ENCODE measurements at regions not wholly inside any gene's neighbourhood (a gene's known extent, or its start where the extent isn't known, plus 50 kb on each side); places are given as distances from the start of the nearest gene placed in this dataset.

DNA sequence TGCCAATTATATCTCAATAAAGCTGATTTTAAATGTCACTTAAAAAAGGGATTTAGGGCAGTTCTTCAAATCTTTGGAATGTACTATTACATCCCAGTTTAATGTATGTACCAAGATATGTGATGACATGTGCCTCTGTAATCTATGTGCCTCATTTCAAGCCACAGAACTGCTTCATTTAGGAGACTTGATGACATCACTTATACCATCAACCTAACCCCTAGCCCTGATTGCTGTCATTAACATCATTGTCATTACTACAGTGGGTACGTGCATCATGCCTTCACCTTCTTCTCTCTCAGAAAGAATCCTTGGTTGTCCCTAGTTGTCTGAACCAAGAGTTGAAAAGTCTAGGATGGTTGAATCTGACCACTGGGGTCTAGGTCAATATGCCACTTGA lies 134.3 kb upstream of the RAB11FIP2 start:
- no peak for DNase-seq (ENCODE audit: low read depth in 3 of 3)

DNA sequence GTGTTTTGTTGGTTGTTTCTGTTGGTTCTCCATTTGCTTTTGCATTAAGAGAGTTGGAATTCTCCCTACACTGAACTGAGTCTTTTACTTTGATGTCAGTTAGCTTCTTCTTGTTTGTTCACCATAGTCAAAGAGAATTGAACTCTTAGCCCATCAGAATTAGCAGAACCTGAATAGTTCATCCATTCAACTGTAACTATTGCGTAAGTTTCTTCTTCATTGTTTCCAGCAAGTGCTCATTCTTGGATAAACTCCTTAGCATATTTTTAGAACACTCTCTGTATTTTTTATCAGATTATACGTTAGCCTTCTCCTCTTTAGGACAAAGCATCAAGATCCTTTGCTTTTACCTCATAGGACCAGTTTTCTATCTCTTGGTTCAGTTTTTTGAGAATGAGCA lies 128.4 kb upstream of the RAB11FIP2 start:
- DNase-seq (ENCODE audit: low read depth in 3 of 3), result no peak

DNA sequence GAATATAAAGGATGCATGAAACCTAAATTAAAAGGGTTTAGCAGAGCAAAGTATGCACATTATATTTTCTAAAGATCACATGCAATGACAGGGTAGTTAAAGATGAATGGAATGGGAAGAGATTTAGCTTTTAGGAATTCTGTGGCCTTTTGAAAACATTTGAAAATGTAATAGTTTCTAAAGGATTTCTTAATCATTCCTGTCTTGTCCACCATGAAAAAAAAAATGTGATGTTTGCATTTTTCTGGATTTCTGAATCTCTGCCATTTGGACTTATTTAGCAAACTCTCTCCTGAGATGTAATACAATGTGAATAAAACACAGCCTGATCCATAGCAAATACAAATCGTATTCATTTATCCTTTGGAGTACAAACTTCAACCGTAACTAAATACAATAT lies 126.6 kb upstream of the RAB11FIP2 start:
- DNase-seq (ENCODE audit: low read depth in 3 of 3), result no peak

DNA sequence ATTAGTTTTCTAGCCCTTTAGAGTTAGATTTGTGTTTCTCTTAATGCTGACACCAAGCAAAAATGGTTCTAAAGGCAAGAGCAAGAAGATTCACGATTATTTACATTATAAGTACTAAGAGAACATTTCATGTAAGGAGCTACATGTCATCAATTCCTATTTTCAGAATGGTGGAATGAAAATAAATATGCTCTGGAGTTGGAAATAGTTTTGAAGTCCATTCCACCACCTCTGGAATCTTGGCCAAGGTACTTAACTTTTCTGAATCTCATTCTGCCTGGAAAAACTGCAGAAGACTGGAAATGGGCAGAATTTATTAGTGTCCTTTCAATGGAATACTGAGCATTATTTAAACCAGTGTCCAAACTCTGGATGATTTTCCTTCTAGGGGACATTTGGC lies 125.1 kb upstream of the RAB11FIP2 start:
- no peak for DNase-seq (ENCODE audit: low read depth in 3 of 3)

DNA sequence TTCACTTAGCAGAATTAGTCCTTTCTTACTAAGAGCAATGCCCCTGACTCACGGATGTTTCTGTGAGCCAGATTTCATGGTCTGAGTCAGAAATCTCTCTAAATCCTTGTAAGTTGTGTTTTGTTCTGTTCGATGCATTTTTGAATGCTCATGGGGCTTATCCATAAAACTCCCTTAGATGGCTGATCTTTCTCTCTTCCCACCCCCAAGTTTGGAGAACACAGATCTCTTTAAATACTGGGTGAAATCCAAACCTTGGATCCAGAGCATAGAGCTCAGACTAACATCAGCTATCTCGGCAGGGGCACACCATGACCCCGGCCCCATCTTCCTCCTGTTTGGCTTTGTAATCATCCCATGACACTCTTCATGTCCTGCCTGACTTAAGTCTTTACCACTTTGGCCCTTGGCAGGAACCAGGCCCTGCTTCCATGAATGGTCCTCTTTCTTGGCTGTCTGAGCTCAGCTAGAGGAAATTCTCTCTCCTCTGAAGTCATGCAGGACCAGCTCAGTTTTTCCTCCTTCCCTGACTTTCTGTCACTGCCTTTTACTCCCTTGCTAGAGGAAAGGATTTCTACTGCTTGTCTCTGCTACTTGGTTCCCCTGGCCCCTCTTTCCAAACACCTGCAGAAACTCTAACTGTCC lies 120.4 kb upstream of the RAB11FIP2 start:
- DNase-seq (ENCODE audit: low read depth in 3 of 3), result no peak

DNA sequence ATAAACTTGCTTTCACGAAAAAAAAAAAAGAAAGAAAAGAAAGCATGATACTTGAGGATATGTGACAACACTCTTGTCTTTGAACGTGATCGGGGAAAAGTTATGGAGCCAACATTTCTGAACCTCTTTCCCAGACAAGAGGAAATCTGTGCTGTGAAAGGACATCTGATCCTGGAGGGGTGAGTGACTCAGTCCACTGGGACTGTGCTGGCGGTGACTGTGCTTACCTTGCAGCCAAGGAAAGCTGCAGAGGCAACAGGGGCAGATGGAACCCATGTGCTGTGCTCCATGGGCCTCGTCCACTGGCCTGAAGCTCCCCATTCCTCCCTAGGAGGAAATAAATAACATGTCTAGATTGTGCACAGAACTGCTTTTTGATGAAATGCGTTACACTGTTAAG lies 116.5 kb upstream of the RAB11FIP2 start:
- no peak for DNase-seq (ENCODE audit: low read depth in 3 of 3)

DNA sequence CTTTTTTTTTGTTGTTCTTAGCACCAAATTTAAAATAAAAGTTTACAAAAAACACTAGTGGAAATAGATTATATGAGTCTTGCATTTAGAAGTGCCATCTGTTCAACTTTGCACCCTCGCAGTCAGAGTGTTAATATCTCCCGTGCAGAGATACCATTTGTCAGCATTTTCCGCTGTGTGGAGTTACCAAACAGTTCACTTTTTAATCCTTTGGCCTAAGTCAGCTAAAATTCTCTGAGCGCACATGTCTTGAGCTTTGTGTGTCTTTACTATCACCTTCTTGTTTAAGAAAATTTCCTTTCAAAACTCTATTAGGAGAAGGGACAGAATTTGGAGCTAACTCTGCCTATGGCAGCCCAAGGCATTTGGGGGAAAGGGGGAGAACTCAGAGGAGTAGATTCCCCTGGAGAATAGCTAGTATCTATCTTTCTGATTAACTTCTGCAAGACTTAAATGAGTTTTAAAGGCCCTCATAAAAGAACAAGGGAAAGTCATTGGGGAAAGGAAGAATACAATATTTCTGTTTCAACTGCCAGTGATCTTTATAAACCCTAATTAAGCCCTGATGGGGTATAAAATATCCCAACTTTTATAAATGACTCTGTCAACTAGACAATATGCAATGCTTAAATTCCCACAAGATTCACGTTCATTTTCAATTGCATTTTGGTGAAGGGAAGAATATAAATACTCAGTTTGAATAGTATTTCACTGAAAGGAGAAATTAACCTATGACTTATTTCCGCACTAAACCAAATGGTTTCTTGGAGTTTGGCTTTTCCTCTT lies 114.9 kb upstream of the RAB11FIP2 start:
- no peak for DNase-seq (ENCODE audit: low read depth in 3 of 3)

DNA sequence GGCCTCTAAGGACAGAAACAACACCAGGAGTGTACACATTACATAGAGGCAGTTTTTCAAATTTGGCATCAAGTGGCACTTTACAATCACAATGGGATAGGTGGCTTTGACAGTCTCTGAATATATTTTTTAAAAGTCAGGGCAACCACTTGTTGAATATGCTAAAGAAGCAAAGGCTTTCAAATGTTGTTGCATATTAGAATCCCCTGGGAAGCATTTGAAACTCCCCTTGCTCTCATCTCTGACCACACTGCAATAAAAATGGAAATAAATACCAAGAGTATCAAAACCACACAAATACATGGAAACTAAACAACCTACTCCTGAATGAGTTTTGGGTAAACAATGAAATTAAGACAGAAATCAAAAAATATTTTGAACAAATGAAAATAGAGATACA lies 106.5 kb upstream of the RAB11FIP2 start:
- DNase-seq (ENCODE audit: low read depth in 3 of 3), result no peak

DNA sequence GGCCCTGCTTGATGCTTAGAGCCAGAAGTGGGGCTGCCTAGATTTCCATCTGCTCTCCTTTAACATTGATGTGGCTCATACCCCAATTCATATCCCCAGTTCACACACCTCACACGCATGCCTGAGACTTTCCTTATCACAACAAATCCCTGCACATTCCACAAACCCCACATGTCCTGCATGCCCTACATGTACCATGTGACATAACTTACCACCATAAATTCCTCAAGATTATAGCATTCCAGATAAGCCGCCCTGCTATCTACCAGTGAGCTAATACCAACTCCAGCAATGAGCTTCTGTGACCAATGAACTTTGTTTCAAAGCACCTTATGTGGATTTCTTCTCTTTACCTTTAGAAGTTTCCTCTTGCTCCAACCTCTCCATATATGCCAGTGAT lies 104.7 kb upstream of the RAB11FIP2 start:
- DNase-seq (ENCODE audit: low read depth in 3 of 3), result no peak

DNA sequence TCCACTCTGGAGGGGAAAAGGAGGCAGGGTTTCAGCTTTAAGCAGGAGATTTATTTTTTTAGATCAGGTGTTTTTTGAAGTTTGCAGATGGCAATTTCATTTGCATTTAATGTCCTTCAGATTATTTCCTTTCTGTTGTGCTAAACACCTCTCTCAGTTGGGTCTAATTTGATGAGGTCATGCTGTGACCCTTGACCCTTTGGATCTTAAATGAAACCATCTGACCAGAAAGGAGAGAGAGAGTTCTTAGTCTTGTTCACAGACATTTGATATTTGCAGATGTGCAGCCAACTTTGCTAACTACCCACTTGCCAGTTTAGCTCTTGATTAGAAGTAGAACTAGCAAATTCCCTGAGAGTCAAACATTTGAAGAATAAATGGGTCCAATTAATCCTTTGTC lies 101.5 kb upstream of the RAB11FIP2 start:
- DNase-seq (ENCODE audit: low read depth in 3 of 3), result no peak

DNA sequence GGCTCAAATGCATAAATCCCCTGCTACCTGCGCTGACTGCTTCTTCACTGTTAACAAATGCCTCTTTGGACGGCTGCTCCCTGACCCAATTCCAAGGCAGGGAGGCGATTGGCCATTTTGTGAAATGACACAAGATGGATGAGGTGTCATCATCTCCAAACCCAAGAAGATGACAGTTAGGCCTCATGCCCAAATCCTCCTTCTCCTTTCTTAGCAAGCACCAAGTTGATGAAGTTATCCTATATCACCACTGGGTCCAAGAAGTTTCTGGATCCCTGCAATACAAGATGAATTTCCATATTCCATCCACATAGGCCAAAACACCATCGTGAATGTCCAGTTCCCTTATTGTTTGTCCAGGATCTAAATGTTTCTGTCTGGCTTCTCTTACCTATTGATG lies 98.5 kb upstream of the RAB11FIP2 start:
- no peak for DNase-seq (ENCODE audit: low read depth in 3 of 3)

DNA sequence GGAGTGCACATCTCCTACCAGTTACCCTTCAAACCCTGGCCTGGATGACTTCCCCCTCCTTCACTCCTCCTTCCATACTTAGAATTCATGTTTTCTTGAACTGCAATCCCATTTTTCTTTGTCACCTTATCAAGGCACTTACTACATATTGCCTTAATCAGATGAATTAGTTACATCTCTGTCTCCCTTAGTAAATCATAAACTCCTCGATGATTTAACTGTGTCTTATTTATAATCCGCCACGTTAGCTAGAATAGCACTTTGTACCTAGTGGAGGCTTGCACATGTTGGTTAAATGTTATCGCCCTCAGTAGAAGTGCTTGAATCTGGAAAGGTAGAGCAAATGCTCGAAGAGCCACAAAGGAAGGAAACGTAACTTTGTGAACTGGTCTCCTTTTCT lies 94.7 kb upstream of the RAB11FIP2 start:
- no peak for DNase-seq (ENCODE audit: low read depth in 3 of 3)

DNA sequence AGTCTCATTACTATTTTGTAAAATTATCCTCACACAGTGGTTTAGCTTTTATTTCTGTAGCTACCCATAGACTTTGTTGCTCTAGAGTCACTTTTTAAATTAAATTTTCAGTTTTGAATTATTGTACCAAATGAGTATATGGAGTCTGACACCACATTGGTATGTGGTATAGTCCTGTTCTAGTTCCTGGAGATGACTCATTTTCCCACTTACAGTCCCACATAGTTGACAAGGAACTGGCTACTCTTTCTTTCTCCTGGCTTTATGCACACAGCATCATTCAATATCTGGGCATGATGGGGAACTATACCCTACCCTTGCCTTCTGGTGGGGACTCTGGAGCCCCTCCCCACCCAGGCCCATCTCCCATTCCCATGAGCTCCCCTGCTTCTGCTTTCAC lies 92.6 kb upstream of the RAB11FIP2 start:
- no peak for DNase-seq (ENCODE audit: low read depth in 3 of 3)

DNA sequence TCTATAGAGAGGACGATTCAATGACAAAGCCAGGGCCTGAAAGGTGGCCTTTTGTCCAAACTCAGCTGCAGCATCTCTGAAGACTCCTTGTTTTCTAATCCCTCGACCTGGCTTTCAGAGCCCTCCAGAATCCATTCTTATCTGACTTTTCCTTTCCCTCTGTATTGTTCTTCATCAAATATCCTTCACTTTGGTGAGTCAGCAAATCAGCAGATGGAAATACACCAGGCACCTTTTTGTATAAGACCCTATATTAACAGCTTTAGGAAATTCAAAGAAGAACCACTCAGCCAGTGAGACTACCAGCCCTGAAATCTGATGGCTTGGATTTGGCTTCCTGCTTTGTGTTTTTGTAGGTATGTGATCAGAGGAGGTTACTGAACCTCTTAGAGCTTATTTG lies 81.9 kb upstream of the RAB11FIP2 start:
- no peak for DNase-seq (ENCODE audit: low read depth in 3 of 3)

DNA sequence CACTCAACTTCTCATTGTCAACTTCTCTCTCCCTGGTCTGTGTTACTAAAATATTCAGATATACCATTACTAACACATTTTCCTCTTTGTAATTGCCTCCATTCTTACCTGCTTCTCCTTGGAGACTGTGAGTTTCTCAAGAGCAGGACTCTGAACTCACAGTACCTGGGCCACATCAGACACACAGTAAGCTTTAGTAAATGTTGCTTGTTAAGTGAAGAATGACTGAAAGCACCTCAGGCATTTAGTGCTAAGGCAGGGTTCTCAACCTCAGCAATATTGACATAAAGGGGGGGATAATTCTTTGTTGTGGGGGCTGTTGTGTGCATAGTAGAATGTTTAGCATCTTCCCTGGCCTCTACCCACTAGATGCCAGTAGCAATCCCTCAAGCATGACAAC lies 72.0 kb upstream of the RAB11FIP2 start:
- no peak for DNase-seq (ENCODE audit: low read depth in 3 of 3)

DNA sequence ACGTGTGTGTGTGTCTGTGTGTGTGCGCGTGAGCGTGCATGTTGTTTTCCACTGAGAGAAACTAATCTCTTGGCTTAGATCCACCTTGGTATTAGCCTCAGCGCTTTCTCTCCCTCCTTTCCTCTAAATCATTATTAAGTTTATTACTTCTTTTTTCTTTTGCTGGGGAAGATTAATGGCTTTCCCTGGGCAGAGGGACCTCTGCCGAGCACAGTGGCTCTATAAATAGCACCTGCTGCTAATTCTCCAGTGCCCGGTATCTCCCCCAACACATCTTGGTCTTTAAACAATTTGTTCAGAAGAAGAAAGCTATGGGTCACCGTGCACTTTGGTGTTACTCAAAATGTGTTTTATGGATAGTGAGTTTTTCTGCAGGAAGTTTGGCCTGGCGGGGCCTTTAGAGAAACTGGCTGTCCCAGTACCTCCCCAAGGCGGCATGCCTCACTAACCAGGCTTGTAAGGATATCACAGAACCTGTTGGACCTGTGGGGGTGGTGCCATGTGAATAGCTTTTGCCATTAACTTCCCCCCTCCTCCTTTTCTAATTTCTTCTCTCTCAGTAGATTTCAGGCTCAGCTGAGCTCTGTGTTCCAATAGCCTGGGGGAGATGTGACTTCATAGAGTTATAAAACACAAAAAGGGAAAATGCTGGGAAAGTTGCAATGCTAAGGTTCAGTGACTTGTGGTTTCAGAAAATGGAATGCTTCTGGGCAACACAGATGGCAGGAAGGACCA lies 70.1 kb upstream of the RAB11FIP2 start:
- DNase-seq (ENCODE audit: low read depth in 3 of 3), result no peak

DNA sequence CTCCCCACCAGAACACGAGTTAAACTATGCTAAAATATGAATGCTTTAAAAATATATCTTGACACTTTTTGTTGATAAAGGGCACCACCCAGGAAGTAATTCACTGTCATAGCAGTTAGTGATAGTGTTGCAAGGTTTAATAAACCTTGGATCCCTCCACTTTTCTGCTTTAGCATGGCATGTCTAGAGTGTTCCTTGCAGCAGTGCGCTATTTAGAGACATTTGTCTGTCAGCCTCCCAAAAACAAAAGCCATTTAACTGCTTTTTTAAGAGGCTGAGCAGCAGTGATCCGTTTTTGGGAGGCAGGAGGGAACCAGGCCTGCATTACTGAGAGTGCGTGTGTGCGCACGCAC lies 69.6 kb upstream of the RAB11FIP2 start:
- no peak for DNase-seq (ENCODE audit: low read depth in 3 of 3)

DNA sequence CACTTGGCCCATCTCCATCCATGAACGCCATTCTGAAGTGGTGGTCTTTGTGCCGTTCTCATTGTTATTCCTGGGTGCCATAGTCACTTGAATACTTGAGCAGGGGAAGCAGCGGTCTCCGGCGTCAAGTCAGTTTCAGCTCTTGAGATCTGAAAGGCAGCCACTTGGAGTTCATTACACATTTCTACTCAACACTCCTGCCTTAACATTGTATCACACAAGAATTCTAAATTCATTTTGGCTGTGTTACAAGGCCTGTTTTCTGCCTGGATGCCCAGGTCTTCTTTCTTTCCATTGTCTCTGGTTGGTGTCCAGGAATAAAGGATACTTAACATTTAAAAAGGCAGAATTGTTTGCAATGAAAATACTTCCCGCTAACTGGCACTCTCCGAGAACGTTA lies 69.0 kb upstream of the RAB11FIP2 start:
- DNase-seq (ENCODE audit: low read depth in 3 of 3), result no peak

DNA sequence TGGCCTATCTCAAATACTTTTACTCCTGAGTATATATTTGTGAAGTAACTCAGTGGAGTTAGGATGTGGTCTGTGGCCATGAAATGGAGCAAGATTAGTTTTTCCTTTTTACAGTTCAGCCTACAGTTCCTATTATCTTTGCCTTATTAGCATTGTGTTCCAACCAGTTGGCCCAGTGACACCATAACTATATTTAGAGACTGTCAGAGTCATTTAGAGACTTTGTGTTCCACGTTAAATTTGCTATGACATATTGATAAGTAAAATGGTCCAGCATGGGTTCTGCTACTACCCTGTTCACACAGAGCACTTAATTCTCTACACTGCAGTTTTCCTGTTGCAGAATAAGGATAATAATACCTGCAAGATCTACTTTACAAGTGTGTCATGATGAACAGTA lies 68.3 kb upstream of the RAB11FIP2 start:
- no peak for DNase-seq (ENCODE audit: low read depth in 3 of 3)

DNA sequence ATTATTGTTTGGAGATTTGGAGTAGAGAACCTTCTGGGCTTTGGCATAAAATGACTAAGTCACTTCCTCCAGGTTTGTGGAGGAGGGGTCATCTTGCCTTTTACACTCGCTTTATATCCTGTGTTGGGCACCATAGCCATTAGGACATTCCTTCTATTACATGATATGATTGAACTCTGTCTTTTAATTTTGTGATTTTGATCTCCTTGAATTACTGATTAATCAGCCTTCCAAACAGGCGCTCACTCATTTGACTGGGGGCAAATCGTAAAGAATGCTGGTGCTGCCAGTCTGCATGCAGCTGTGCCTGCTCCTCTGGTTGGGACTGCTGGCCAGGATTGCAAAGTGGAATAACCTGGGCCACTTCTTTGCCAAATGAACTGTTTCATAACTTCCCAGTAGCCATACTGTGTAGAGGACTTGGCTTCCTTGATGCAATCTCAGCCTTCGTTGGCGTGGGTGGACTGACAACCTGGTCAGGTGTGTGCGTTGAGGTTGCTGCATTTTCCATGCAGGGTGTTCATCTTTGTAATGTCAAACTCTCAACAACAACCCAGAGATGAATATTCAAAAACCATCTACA lies 65.9 kb upstream of the RAB11FIP2 start:
- no peak for DNase-seq (ENCODE audit: low read depth in 3 of 3)

DNA sequence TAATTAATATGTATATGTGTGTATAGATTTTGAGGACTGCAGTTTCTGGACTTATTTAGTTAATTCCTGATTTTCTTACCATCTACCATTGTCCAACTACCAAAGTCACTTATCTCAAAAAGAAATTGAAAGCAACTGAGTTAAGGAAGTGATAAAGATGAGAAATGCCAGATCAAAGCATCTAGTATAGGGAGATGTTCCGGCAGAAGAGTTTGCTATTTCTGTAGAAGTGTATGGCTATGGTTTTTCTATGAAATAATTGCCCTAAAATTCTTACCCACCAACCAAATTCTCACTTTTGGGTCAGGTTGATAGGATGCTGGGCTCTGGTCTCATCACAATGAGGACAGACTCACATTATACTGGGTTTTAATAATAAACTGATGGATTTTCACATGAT lies 64.0 kb upstream of the RAB11FIP2 start:
- no peak for DNase-seq (ENCODE audit: low read depth in 3 of 3)

DNA sequence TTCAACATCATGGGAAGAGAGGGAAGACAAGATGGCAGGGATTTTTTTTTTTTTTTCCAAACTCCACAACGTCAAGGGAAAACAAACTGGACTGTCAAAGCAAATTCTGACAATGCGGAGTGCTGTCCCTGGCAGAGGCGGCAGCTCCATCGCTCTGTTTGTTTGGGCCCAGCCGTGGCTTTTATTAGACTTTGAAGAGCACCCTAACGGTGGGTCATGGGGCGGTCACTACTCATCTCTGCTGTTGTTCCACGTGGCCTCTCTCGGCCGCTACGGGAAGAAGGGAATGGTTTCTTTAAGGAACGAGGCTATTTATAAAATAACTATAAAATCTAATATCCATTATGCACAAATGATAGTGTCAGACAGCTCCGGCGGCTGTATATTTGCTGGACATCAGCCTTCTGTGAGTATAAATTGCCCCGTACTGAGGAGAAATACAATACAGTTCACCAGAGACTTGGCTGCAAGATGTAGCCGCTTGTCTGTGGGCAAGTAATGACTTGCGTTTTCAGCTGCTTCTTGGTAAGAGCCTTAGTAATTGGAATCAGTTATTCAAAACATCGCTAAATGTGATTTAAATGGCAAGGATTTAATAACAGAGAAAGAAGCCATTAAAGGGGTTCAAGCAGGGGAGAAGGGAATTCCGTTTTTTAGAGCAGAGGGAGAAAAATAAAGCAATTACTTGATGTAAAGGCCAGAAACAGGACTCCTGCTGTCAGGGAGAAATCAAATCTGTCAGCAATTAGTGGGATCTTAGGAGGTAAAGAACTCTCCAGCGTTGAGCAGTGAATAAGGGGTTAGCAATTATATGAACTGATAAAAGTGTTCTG lies 61.7 kb upstream of the RAB11FIP2 start:
- no peak for DNase-seq (ENCODE audit: low read depth in 3 of 3)
